ENCODE measurements at regions not wholly inside any gene's neighbourhood (a gene's known extent, or its start where the extent isn't known, plus 50 kb on each side); places are given as distances from the start of the nearest gene placed in this dataset.

DNA sequence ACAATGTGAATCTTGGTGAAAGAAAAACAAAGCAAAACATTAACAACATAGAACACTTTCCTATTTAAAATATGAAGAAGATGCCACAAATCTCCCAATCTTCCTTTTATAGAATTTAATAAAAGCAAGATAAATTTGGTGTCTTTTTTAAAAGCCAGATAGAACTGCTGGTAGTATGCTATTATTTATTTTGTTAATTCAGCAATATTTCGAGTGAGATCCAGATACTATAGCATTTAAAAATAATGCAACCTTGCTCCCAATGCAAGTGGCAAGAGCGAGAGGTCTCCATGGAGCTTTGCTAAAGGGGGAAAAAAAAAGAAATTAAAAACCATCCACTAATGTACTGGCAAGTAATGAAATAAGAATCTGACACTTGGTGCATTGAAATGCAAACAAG is 121.8 kb downstream of the IL20RB start:
- TF ChIP-seq, protein P1, sequence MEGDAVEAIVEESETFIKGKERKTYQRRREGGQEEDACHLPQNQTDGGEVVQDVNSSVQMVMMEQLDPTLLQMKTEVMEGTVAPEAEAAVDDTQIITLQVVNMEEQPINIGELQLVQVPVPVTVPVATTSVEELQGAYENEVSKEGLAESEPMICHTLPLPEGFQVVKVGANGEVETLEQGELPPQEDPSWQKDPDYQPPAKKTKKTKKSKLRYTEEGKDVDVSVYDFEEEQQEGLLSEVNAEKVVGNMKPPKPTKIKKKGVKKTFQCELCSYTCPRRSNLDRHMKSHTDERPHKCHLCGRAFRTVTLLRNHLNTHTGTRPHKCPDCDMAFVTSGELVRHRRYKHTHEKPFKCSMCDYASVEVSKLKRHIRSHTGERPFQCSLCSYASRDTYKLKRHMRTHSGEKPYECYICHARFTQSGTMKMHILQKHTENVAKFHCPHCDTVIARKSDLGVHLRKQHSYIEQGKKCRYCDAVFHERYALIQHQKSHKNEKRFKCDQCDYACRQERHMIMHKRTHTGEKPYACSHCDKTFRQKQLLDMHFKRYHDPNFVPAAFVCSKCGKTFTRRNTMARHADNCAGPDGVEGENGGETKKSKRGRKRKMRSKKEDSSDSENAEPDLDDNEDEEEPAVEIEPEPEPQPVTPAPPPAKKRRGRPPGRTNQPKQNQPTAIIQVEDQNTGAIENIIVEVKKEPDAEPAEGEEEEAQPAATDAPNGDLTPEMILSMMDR (conservative IDR thresholded peaks at IDR 0.05; ENCODE audit: low read length), result no peak
- no peak for TF ChIP-seq EZH2phosphoT487 (IDR thresholded peaks at IDR 0.05; ENCODE audit: borderline replicate concordance)
